HepG2 (cell line): ENCODE measurements at regions not wholly inside any gene's neighbourhood (a gene's known extent, or its start where the extent isn't known, plus 50 kb on each side); places are given as distances from the start of the nearest gene placed in this dataset.

Experiments used
- ASH2L ChIP-seq: fragments of 300-600, 200-600 bp; sonication (generic); IDR thresholded peaks from 2 replicates; pipeline ENCODE4 v1.7.0; 2017; ENCODE audit warnings: low read depth, mild to moderate bottlenecking, moderate library complexity, mixed read lengths, low read length; ENCODE audit not compliant: insufficient read length
- DRAP1 ChIP-seq: IDR thresholded peaks from 2 replicates; pipeline ENCODE4 v1.6.1; 2016; ENCODE audit warnings: missing genetic modification reagents, missing compliant biosample characterization
- FOXC1 ChIP-seq: sonication (generic); formaldehyde crosslinking; IDR thresholded peaks from 2 replicates; pipeline ENCODE4 v1.8.0; 2022; ENCODE audit warnings: mild to moderate bottlenecking, missing genetic modification reagents, borderline replicate concordance
- GZF1 ChIP-seq: sonication (generic); formaldehyde crosslinking; IDR thresholded peaks from 2 replicates; pipeline ENCODE4 v1.5.1; 2020; ENCODE audit warnings: mild to moderate bottlenecking, missing genetic modification reagents
- HMG20A ChIP-seq: IDR thresholded peaks from 2 replicates; pipeline ENCODE4 v1.6.1; 2016; ENCODE audit warnings: borderline replicate concordance
- HMG20B ChIP-seq: conservative IDR thresholded peaks from 2 replicates; pipeline ENCODE4 v1.6.1; 2016; ENCODE audit warnings: missing genetic modification reagents, missing compliant biosample characterization
- HNF4A ChIP-seq: sonication (generic); formaldehyde crosslinking; IDR thresholded peaks from 2 replicates; pipeline ENCODE4 v1.4.0; 2020; ENCODE audit warnings: missing genetic modification reagents
- HNRNPH1 ChIP-seq: fragments of 200-400 bp; formaldehyde crosslinking; optimal IDR thresholded peaks from 2 replicates; pipeline ENCODE3; 2017; ENCODE audit warnings: mild to moderate bottlenecking, low read depth, low read length
- HNRNPK ChIP-seq: fragments of 200-400 bp; formaldehyde crosslinking; IDR thresholded peaks from 2 replicates; pipeline ENCODE4 v1.6.1; 2018; ENCODE audit warnings: low read length, low read depth, moderate library complexity, mild to moderate bottlenecking; ENCODE audit not compliant: poor library complexity, severe bottlenecking
- HOXA7 ChIP-seq: sonication (generic); formaldehyde crosslinking; IDR thresholded peaks from 2 replicates; pipeline ENCODE4 v1.8.1; 2022; ENCODE audit warnings: mild to moderate bottlenecking, missing genetic modification reagents, moderate library complexity
- NCOA2 ChIP-seq: sonication (generic); formaldehyde crosslinking; IDR thresholded peaks from 2 replicates; pipeline ENCODE4 v1.8.0; 2022; ENCODE audit warnings: inconsistent platforms
- SAP130 ChIP-seq: IDR thresholded peaks from 2 replicates; pipeline ENCODE4 v1.6.1; 2016; ENCODE audit warnings: low read depth
- SIN3A ChIP-seq: IDR thresholded peaks from 2 replicates; pipeline ENCODE4 v1.6.1; 2011; ENCODE audit warnings: low read depth, mild to moderate bottlenecking, control low read depth, low read length, borderline replicate concordance
- ZFP90 ChIP-seq: sonication (generic); formaldehyde crosslinking; IDR thresholded peaks from 2 replicates; pipeline ENCODE4 v1.8.0; 2022; ENCODE audit warnings: missing genetic modification reagents, mild to moderate bottlenecking, inconsistent platforms, borderline replicate concordance
- ZNF136 ChIP-seq: sonication (generic); formaldehyde crosslinking; IDR thresholded peaks from 2 replicates; pipeline ENCODE4 v1.8.1; 2022; ENCODE audit warnings: low read depth, mild to moderate bottlenecking, moderate library complexity, missing genetic modification reagents
- ZNF552 ChIP-seq: sonication (generic); formaldehyde crosslinking; IDR thresholded peaks from 2 replicates; pipeline ENCODE4 v1.9.0; 2022; ENCODE audit warnings: missing genetic modification reagents, mild to moderate bottlenecking, borderline replicate concordance
- ZNF781 ChIP-seq: sonication (generic); formaldehyde crosslinking; IDR thresholded peaks from 2 replicates; pipeline ENCODE4 v1.5.1; 2020; ENCODE audit warnings: borderline replicate concordance, mild to moderate bottlenecking, missing genetic modification reagents; ENCODE audit errors: not compliant biosample characterization
- ZNF784 ChIP-seq: sonication (generic); formaldehyde crosslinking; IDR thresholded peaks from 2 replicates; pipeline ENCODE4 v1.5.1; 2020; ENCODE audit warnings: missing genetic modification reagents, mild to moderate bottlenecking, borderline replicate concordance
- TF ChIP-seq, protein P1 (sequence below): IDR thresholded peaks from 2 replicates; pipeline ENCODE4 v1.6.1; 2012; ENCODE audit warnings: inconsistent platforms
- TF ChIP-seq, protein P2 (sequence below): sonication (generic); formaldehyde crosslinking; IDR thresholded peaks from 2 replicates; pipeline ENCODE4 v1.4.0; 2020; ENCODE audit warnings: mild to moderate bottlenecking, missing genetic modification reagents
- TF ChIP-seq, protein P3 (sequence below): IDR thresholded peaks from 2 replicates; pipeline ENCODE4 v1.6.1; 2016; ENCODE audit warnings: missing compliant biosample characterization, missing genetic modification reagents, borderline replicate concordance

DNA sequence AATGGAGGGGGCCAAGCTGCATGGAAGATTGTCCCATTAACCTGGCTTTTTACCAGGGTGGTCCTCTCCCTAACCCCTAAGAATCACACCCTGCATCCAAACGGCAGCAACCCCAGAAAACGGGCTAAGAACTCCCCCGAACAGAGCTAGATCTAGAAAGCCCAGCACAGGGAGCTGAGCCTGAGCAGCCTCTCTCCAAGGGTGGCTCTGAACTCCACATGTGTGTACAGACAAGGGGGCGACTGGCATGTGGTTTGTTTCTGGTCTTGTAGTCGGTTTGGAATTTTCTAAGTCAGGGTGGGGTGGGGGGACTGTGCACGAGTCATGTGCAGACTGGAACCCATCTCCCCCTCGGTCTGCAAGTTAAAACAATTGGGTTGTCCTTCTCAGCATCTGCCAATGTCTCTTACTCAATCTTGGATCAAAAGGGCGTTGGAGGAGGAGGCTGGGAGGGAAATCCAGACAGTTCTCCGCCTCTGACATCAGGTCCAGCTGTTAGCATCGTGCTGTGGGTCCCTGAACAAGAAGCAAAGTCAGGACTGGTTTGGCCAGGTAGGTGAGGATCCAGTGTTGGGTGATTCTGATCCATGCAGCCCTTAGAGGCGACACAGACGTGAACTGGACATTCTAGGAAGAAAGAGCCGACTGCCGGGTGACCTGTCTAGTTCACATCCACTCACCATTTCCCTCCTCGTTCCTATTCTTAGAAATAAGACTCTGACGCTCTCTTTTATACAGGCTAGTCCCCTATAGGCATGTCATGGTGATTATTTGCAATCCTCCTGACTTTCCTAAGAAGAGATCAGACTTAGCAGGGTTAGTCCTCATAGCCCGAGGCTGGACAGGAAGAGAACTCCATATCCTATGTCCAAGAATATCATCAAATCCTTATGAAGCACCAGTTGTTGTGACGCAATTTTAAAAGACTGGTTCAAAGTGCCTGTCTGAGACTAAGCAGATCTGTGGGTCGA, 381.8 kb downstream of the SOX9 start (continued):
- TF ChIP-seq ZFP90 (CRISPR knock-in tag): peak; percentile 74
- peak; percentile 80; the same call in 1 of the 2 replicates for TF ChIP-seq NCOA2 (CRISPR knock-in tag)
- TF ChIP-seq HOXA7 (CRISPR knock-in tag): no peak
- peak; percentile 96 for TF ChIP-seq HNF4A
- TF ChIP-seq, protein P1, sequence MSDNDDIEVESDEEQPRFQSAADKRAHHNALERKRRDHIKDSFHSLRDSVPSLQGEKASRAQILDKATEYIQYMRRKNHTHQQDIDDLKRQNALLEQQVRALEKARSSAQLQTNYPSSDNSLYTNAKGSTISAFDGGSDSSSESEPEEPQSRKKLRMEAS: peak; percentile 94
- peak; percentile 77 for TF ChIP-seq SAP130 (CRISPR knock-in tag)
- peak; percentile 48; the same call in 1 of the 2 replicates for TF ChIP-seq SIN3A
- peak; percentile 67 for TF ChIP-seq ASH2L
- TF ChIP-seq HNRNPH1: no peak
- 0 out of 2 replicates have a peak, but pooled peaks have one; percentile 15 for TF ChIP-seq DRAP1 (CRISPR knock-in tag)
- TF ChIP-seq ZNF781 (CRISPR knock-in tag): peak; percentile 44
- 0 out of 2 replicates have a peak, but pooled peaks have one; percentile 56 for TF ChIP-seq ZNF136 (CRISPR knock-in tag)
- TF ChIP-seq, protein P2, sequence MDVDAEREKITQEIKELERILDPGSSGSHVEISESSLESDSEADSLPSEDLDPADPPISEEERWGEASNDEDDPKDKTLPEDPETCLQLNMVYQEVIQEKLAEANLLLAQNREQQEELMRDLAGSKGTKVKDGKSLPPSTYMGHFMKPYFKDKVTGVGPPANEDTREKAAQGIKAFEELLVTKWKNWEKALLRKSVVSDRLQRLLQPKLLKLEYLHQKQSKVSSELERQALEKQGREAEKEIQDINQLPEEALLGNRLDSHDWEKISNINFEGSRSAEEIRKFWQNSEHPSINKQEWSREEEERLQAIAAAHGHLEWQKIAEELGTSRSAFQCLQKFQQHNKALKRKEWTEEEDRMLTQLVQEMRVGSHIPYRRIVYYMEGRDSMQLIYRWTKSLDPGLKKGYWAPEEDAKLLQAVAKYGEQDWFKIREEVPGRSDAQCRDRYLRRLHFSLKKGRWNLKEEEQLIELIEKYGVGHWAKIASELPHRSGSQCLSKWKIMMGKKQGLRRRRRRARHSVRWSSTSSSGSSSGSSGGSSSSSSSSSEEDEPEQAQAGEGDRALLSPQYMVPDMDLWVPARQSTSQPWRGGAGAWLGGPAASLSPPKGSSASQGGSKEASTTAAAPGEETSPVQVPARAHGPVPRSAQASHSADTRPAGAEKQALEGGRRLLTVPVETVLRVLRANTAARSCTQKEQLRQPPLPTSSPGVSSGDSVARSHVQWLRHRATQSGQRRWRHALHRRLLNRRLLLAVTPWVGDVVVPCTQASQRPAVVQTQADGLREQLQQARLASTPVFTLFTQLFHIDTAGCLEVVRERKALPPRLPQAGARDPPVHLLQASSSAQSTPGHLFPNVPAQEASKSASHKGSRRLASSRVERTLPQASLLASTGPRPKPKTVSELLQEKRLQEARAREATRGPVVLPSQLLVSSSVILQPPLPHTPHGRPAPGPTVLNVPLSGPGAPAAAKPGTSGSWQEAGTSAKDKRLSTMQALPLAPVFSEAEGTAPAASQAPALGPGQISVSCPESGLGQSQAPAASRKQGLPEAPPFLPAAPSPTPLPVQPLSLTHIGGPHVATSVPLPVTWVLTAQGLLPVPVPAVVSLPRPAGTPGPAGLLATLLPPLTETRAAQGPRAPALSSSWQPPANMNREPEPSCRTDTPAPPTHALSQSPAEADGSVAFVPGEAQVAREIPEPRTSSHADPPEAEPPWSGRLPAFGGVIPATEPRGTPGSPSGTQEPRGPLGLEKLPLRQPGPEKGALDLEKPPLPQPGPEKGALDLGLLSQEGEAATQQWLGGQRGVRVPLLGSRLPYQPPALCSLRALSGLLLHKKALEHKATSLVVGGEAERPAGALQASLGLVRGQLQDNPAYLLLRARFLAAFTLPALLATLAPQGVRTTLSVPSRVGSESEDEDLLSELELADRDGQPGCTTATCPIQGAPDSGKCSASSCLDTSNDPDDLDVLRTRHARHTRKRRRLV (CRISPR knock-in tag): 0 out of 2 replicates have a peak, but pooled peaks have one; percentile 33
- TF ChIP-seq HMG20A (CRISPR knock-in tag): 0 out of 2 replicates have a peak, but pooled peaks have one; percentile 45
- TF ChIP-seq HNRNPK: no peak
- 0 out of 2 replicates have a peak, but pooled peaks have one; percentile 29 for TF ChIP-seq FOXC1 (CRISPR knock-in tag)
- no peak for TF ChIP-seq ZNF552
- TF ChIP-seq ZNF784: peak; percentile 88; the same call in 1 of the 2 replicates
- no peak for TF ChIP-seq GZF1 (CRISPR knock-in tag)
- peak; percentile 71 for TF ChIP-seq HMG20B (CRISPR knock-in tag)
- TF ChIP-seq, protein P3, sequence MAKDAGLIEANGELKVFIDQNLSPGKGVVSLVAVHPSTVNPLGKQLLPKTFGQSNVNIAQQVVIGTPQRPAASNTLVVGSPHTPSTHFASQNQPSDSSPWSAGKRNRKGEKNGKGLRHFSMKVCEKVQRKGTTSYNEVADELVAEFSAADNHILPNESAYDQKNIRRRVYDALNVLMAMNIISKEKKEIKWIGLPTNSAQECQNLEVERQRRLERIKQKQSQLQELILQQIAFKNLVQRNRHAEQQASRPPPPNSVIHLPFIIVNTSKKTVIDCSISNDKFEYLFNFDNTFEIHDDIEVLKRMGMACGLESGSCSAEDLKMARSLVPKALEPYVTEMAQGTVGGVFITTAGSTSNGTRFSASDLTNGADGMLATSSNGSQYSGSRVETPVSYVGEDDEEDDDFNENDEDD: peak; percentile 85; the same call in 1 of the 2 replicates
